ENCODE measurements at regions not wholly inside any gene's neighbourhood (a gene's known extent, or its start where the extent isn't known, plus 50 kb on each side); places are given as distances from the start of the nearest gene placed in this dataset.

DNA sequence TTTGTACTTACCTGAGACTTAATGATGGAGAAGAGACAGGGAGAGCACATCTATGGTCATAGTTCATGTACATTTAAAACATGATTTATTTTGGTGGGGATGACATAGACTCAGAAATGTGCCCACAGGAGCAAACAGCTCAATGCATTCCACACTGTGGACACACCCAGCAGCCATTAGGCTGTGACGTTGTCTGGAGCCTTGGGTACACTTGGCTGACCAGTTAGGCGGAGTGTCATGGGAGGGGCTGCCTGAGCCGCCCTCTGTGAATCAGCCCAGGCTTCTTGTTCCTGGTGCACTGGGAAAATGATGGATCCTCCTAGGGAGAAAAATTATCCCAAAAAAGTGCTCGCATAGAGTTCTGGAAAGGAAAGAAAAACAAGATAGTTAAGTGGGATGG, 231.0 kb upstream of the GMDS start:
- H3K4me3 ChIP-seq (ENCODE audit: low read depth, low read length): no peak overlapping the region
- TF ChIP-seq, protein P1, sequence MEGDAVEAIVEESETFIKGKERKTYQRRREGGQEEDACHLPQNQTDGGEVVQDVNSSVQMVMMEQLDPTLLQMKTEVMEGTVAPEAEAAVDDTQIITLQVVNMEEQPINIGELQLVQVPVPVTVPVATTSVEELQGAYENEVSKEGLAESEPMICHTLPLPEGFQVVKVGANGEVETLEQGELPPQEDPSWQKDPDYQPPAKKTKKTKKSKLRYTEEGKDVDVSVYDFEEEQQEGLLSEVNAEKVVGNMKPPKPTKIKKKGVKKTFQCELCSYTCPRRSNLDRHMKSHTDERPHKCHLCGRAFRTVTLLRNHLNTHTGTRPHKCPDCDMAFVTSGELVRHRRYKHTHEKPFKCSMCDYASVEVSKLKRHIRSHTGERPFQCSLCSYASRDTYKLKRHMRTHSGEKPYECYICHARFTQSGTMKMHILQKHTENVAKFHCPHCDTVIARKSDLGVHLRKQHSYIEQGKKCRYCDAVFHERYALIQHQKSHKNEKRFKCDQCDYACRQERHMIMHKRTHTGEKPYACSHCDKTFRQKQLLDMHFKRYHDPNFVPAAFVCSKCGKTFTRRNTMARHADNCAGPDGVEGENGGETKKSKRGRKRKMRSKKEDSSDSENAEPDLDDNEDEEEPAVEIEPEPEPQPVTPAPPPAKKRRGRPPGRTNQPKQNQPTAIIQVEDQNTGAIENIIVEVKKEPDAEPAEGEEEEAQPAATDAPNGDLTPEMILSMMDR (IDR thresholded peaks at IDR 0.05; ENCODE audit: insufficient read depth, low read length): no peak
- peak; percentile 31 for DNase-seq (ENCODE audit: low read depth)

DNA sequence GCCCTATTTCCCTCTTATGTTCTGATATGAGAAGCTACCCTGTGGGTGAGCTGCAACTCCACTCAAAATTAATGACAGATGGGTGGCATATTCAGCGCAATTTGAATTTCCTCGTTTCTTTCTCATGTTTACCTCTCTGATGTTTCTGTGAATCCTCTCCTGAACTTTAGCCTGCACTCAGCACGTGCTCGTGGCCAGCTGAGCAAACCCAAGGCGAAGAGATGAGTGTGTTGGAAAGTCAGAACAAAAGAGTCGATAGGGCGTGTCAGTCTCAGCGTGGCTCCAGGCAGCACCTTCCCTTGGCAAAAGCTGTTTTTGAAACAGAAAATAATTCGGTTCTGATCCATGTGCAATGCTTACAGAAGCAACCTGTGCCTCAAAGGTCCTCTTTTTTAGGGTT, 226.1 kb upstream of the GMDS start:
- TF ChIP-seq, protein P1 (IDR thresholded peaks at IDR 0.05; ENCODE audit: insufficient read depth, low read length): no peak

DNA sequence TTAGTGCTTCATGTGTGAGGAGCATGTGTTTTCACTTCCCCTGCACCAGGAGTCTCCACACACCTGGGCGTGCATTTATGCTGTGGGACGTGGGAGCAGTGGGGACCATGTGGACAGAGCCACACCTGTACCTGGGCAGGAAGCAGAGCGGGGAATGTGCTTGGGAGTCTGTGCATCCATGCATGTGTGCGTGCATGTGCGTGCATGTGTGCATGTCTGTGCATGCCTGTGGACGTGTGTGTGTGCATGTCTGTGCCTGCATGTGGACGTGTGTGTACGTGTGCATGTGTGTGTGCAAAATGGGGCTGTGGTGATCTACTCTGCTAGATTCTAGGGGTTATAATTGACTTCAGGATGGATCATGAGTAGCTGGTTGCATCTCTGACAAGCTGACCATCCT, 224.0 kb upstream of the GMDS start:
- no peak for DNase-seq (ENCODE audit: low read depth)
- H3K4me3 ChIP-seq (ENCODE audit: low read depth, low read length): no peak overlapping the region
- TF ChIP-seq, protein P1 (IDR thresholded peaks at IDR 0.05; ENCODE audit: insufficient read depth, low read length): no peak

More for the DNA sequence above, 226.1 kb upstream of the GMDS start:
- DNase-seq (ENCODE audit: low read depth): no peak
- H3K4me3 ChIP-seq (ENCODE audit: low read depth, low read length): no peak overlapping the region

DNA sequence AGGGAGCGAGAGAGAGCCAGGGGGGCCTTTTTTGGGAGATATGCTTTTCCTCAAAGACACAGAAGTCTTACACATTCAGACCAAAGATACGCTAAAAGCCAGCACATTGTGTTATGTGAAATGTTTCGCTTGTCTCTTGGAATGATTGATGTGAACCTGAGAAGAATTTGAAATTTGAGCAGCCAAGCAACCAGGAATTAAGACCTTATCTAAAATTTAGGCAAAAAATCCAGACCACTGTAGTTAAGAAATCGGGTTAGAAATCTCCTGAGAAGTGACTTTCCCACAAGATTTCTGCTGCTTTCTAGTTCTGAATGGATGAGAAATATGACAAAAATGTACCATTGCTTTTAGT, 223.2 kb upstream of the GMDS start:
- no peak for DNase-seq (ENCODE audit: low read depth)
- H3K4me3 ChIP-seq (ENCODE audit: low read depth, low read length): no peak overlapping the region
- TF ChIP-seq, protein P1 (IDR thresholded peaks at IDR 0.05; ENCODE audit: insufficient read depth, low read length): no peak

DNA sequence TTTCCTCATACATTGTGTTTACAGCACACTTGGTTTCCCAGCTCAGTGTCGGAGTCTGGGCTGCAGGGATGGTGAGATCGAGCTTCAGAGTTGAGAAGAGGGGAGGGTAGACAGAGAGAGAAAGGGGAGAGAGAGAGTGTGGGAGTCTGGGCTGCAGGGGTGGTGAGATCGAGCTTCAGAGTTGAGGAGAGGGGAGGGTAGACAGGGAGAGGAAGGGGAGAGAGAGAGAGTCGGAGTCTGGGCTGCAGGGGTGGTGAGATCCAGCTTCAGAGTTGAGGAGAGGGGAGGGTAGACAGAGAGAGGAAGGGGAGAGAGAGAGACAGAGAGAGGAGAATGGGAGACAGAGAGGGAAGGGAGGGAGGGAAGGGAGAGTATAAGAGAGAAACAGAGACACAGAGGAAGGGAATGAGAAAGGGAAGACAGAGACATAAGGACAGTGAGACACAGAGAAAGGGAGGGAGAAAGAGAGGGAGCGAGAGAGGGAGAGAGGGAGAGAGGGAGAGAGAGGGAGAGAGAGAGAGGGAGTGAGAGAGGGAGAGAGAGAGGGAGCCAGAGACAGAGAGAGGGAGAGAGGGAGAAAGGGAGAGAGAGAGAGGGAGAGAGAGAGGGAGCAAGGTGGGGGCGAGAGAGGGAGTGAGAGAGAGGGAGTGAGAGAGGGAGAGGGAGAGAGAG, 222.7 kb upstream of the GMDS start:
- DNase-seq (ENCODE audit: low read depth): no peak
- no peak overlapping the region for H3K4me3 ChIP-seq (ENCODE audit: low read depth, low read length)
- TF ChIP-seq, protein P1 (IDR thresholded peaks at IDR 0.05; ENCODE audit: insufficient read depth, low read length): no peak

DNA sequence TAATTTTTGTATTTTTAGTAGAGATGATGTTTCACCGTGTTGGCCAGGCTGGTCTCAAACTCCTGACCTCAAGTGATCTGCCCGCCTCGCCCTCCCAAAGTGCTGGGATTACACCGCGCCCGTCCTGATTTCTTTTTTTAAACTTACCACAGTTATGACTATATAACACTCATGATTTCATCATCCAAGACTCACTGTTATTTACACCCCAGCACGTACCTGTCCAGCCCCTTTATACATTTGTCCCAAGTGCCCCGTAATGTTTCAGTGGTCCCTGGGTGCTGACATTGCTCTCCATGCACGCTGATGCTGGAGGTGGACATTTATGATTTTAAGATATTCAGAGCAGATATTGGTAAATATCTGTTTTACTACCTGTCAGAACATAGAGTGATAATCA, 219.9 kb upstream of the GMDS start:
- no peak for DNase-seq (ENCODE audit: low read depth)
- TF ChIP-seq, protein P1 (IDR thresholded peaks at IDR 0.05; ENCODE audit: insufficient read depth, low read length): no peak
- H3K4me3 ChIP-seq (ENCODE audit: low read depth, low read length): no peak overlapping the region

DNA sequence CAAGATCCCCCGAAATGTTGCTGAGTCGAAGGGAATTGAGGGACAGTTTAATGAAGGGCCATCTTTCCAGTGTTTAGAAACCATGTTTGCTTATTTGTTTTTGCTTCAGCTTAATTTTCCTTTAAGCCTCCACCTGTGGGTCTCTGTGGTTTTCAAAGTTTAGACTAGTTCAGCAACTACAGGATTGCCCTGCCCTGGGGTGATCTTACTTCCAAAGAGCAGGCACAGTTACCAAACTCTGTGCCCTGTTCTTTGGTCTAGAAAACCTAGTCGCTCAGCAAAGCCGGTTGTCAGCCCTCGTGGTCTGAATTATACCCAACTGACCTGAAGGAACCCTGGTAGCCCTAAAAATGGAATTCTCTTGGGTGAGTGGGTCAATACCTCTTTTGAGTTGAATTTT, 219.2 kb upstream of the GMDS start:
- no peak for DNase-seq (ENCODE audit: low read depth)
- H3K4me3 ChIP-seq (ENCODE audit: low read depth, low read length): no peak overlapping the region
- TF ChIP-seq, protein P1 (IDR thresholded peaks at IDR 0.05; ENCODE audit: insufficient read depth, low read length): no peak
